GM12875 (cell line): ENCODE measurements at regions not wholly inside any gene's neighbourhood (a gene's known extent, or its start where the extent isn't known, plus 50 kb on each side); places are given as distances from the start of the nearest gene placed in this dataset.
A peak's percentile ranks its signal among the peaks of the same experiment; 100 is the strongest.

Experiments
- H3K4me3 ChIP-seq: one replicate; pipeline ENCODE4 v1.5.1; 2011; ENCODE audit warnings: low read depth, low read length, control low read depth
- CTCF ChIP-seq: IDR thresholded peaks from 2 replicates; pipeline ENCODE4 v1.5.1; 2011; ENCODE audit warnings: low read depth, mild to moderate bottlenecking, control low read depth, inconsistent platforms, low read length, moderate library complexity, borderline replicate concordance; ENCODE audit not compliant: insufficient read depth

- H3K4me3 ChIP-seq = no peak overlapping the region
- peak; percentile 55; the same call in 1 of the 2 replicates for TF ChIP-seq CTCF
Measured at GRCh38 chr12:40622246-40622838, 69.9 kb upstream of the CNTN1 start.

- no peak overlapping the region for H3K4me3 ChIP-seq
- TF ChIP-seq CTCF = no peak
Measured at GRCh38 chr12:40632171-40632570, 60.1 kb upstream of the CNTN1 start.

- no peak overlapping the region for H3K4me3 ChIP-seq
- no peak for TF ChIP-seq CTCF
Measured at GRCh38 chr12:40632933-40633332, 59.3 kb upstream of the CNTN1 start.

GRCh38 chr12:40634517-40635131 lies 57.6 kb upstream of the CNTN1 start:
- no peak for TF ChIP-seq CTCF
- no peak overlapping the region for H3K4me3 ChIP-seq

GRCh38 chr12:40635141-40635731 lies 57.0 kb upstream of the CNTN1 start:
- H3K4me3 ChIP-seq = no peak overlapping the region
- no peak for TF ChIP-seq CTCF
